ENCODE measurements at regions not wholly inside any gene's neighbourhood (a gene's known extent, or its start where the extent isn't known, plus 50 kb on each side); places are given as distances from the start of the nearest gene placed in this dataset.

DNA sequence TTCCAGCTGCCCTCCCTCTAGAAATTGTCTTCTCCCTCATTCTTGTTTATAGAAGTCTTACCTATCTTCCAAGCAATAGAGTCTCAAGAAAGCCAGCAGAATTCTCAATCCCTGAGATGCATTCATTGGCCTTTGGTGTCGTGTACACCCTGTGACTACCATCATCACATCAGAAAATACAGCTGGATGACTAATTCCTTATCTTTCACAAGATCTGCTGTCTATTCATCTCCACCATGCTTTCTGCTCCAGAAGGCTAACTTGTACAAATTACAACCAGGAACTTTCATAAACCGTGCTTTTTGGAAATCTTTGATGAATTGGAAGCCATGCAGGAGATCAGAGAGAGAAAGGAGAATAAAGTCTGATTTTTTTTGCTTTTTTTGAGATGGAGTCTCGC is 1062.9 kb upstream of the GHITM start:
- intact Hi-C loops (cut with micrococcal nuclease), result no loop called here
- Histone ChIP-seq H3K79me2 (ENCODE audit: insufficient read depth, low read length) (no peaks in the 10 kb centered on the region), H3K4me1 (ENCODE audit: control insufficient read depth in 1 of 2, insufficient read depth in 2 of 2, low read length in 2 of 2) (no peaks in the 10 kb centered on the region), H3K9ac (ENCODE audit: insufficient read depth, low read length, poor library complexity, severe bottlenecking) (no peak overlapping the region), H2AFZ (ENCODE audit: insufficient read depth, low read depth, low read length, poor library complexity, severe bottlenecking) (no peak overlapping the region), H3K4me3 (replicated peaks in 1 of 3; ENCODE audit: low read depth in 2 of 3, low read length in 3 of 3) (no peak overlapping the region), H3K27me3 (ENCODE audit: control insufficient read depth in 2 of 2, insufficient read depth in 2 of 2, low read length in 2 of 2) (no peaks in the 10 kb centered on the region), H3K27ac (ENCODE audit: low read depth in 1 of 2, low read length in 2 of 2) (no peak overlapping the region), H3K9me3 (replicated peaks in 1 of 2; ENCODE audit: control insufficient read depth in 1 of 2, insufficient read depth in 1 of 2, low read length in 2 of 2) (peaks cover 0 to 7% of the 10 kb centered on the region in 2 donors), H4K20me1 (ENCODE audit: insufficient read depth, low read length) (no peaks in the 10 kb centered on the region), H3K36me3 (replicated peaks in 1 of 2; ENCODE audit: control insufficient read depth in 1 of 2, insufficient read depth in 2 of 2, low read length in 2 of 2) (no peaks in the 10 kb centered on the region), H3K4me2 (replicated peaks; ENCODE audit: extremely low read depth, low read length, poor library complexity, severe bottlenecking) (no peak overlapping the region)
- no peak for DNase-seq
- Mint-ChIP-seq H3K27ac (no peak overlapping the region), H3K27me3 (ENCODE audit: low read depth in 3 of 3) (no peaks in the 10 kb centered on the region), H3K9me3 (peaks cover 0 to 11% (median 5%) of the 10 kb centered on the region in 7 donors), H3K4me1 (no peaks in the 10 kb centered on the region), H3K36me3 (no peaks in the 10 kb centered on the region), H3K4me3 (no peak overlapping the region)
- TF ChIP-seq, protein P1, sequence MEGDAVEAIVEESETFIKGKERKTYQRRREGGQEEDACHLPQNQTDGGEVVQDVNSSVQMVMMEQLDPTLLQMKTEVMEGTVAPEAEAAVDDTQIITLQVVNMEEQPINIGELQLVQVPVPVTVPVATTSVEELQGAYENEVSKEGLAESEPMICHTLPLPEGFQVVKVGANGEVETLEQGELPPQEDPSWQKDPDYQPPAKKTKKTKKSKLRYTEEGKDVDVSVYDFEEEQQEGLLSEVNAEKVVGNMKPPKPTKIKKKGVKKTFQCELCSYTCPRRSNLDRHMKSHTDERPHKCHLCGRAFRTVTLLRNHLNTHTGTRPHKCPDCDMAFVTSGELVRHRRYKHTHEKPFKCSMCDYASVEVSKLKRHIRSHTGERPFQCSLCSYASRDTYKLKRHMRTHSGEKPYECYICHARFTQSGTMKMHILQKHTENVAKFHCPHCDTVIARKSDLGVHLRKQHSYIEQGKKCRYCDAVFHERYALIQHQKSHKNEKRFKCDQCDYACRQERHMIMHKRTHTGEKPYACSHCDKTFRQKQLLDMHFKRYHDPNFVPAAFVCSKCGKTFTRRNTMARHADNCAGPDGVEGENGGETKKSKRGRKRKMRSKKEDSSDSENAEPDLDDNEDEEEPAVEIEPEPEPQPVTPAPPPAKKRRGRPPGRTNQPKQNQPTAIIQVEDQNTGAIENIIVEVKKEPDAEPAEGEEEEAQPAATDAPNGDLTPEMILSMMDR (IDR thresholded peaks at IDR 0.05), result no peak
- WGBS (ENCODE audit: insufficient coverage), result 73% methylated on average over 2 of the region's 3 CpGs

DNA sequence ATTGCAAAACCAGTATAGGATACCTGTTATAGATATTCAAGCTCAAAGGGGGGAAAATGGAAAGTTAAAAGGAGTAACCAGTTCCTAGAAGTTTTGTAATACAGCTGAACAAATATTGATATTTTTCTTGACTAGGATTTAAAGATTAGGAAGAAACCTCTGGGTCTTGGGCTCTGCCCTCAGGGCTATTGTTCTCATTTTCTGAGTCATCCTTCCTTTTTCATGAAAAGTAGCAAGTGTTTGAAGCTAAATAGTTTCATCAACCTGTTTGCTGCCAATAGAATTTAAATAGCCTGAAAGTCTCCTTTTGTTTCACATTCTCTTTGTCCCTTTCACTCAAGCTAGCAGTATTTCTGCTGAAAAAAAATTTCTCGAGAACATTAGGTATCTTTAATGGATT is 1061.1 kb upstream of the GHITM start:
- Mint-ChIP-seq H3K27me3 (ENCODE audit: low read depth in 3 of 3) (no peaks in the 10 kb centered on the region), H3K36me3 (no peaks in the 10 kb centered on the region), H3K9me3 (peaks cover 5 to 13% (median 9%) of the 10 kb centered on the region in 7 donors), H3K27ac (no peak overlapping the region), H3K4me1 (no peaks in the 10 kb centered on the region), H3K4me3 (no peak overlapping the region)
- no peak for DNase-seq
- intact Hi-C loops (cut with micrococcal nuclease), result no loop called here
- H3K79me2 ChIP-seq (ENCODE audit: insufficient read depth, low read length), result no peaks in the 10 kb centered on the region
- no peaks in the 10 kb centered on the region for H3K27me3 ChIP-seq (ENCODE audit: control insufficient read depth in 2 of 2, insufficient read depth in 2 of 2, low read length in 2 of 2)
- H4K20me1 ChIP-seq (ENCODE audit: insufficient read depth, low read length), result no peaks in the 10 kb centered on the region
- no peaks in the 10 kb centered on the region for H3K36me3 ChIP-seq (replicated peaks in 1 of 2; ENCODE audit: control insufficient read depth in 1 of 2, insufficient read depth in 2 of 2, low read length in 2 of 2)
- no peak overlapping the region for H3K27ac ChIP-seq (ENCODE audit: low read depth in 1 of 2, low read length in 2 of 2)
- peaks cover 5 to 9% of the 10 kb centered on the region in 2 donors for H3K9me3 ChIP-seq (replicated peaks in 1 of 2; ENCODE audit: control insufficient read depth in 1 of 2, insufficient read depth in 1 of 2, low read length in 2 of 2)
- no peak overlapping the region for H2AFZ ChIP-seq (ENCODE audit: insufficient read depth, low read depth, low read length, poor library complexity, severe bottlenecking)
- no CpG with 5 or more reads among the region's 1 CpG for WGBS (ENCODE audit: insufficient coverage)
- no peak overlapping the region for H3K4me3 ChIP-seq (replicated peaks in 1 of 3; ENCODE audit: low read depth in 2 of 3, low read length in 3 of 3)
- no peaks in the 10 kb centered on the region for H3K4me1 ChIP-seq (ENCODE audit: control insufficient read depth in 1 of 2, insufficient read depth in 2 of 2, low read length in 2 of 2)
- H3K4me2 ChIP-seq (replicated peaks; ENCODE audit: extremely low read depth, low read length, poor library complexity, severe bottlenecking), result no peak overlapping the region
- TF ChIP-seq, protein P1 (IDR thresholded peaks at IDR 0.05), result no peak
- H3K9ac ChIP-seq (ENCODE audit: insufficient read depth, low read length, poor library complexity, severe bottlenecking), result no peak overlapping the region

All from CD14-positive monocyte (primary cell).